HL-60 (cell line): ENCODE measurements at regions not wholly inside any gene's neighbourhood (a gene's known extent, or its start where the extent isn't known, plus 50 kb on each side); places are given as distances from the start of the nearest gene placed in this dataset.

Experiments
- DNase-seq, 2 experiments: peaks; one replicate each; pipeline ENCODE4 v3.0.0-alpha.2; 2010 to 2020; ENCODE audit warnings: low read depth in 1 of 2, low spot score in 1 of 2
- H3K27ac ChIP-seq: fragments of 250-450 bp; sonication (Bioruptor Pico); replicated peaks from 2 replicates; pipeline ENCODE4 v1.5.1; 2020; ENCODE audit warnings: mild to moderate bottlenecking, moderate library complexity
- H3K27me3 ChIP-seq: fragments of 250-450 bp; sonication (Bioruptor Pico); 2 replicates; pipeline ENCODE4 v1.5.1; 2021; ENCODE audit warnings: mild to moderate bottlenecking, moderate library complexity; ENCODE audit not compliant: insufficient read depth, poor library complexity, severe bottlenecking
- H3K4me3 ChIP-seq: replicated peaks from 2 replicates; pipeline ENCODE4 v1.5.1; 2011; ENCODE audit warnings: mild to moderate bottlenecking, control low read depth, low read length; ENCODE audit not compliant: insufficient read depth
- GABPA ChIP-seq: IDR thresholded peaks from 2 replicates; pipeline ENCODE4 v1.6.1; 2012; ENCODE audit warnings: low read depth
- POLR2AphosphoS5 ChIP-seq: IDR thresholded peaks from 2 replicates; pipeline ENCODE4 v1.6.1; 2012; ENCODE audit warnings: low read depth
- SPI1 ChIP-seq: IDR thresholded peaks from 2 replicates; pipeline ENCODE4 v1.6.1; 2012; ENCODE audit warnings: low read depth, mild to moderate bottlenecking, borderline replicate concordance
- TF ChIP-seq, protein P1 (sequence below): IDR thresholded peaks from 2 replicates; pipeline ENCODE4 v1.6.1; 2012; ENCODE audit warnings: low read depth; ENCODE audit not compliant: insufficient replicate concordance
- TF ChIP-seq, protein P2 (sequence below): IDR thresholded peaks from one replicate; pipeline ENCODE4 v1.5.1; 2011; ENCODE audit warnings: low read length, control low read depth, inconsistent platforms; ENCODE audit not compliant: insufficient read depth

- H3K4me3 ChIP-seq = no peak overlapping the region
- no peaks in the 10 kb centered on the region for H3K27me3 ChIP-seq
- DNase-seq = no peak
- TF ChIP-seq POLR2AphosphoS5 (no peak), SPI1 (no peak), GABPA (no peak)
- TF ChIP-seq, protein P1, sequence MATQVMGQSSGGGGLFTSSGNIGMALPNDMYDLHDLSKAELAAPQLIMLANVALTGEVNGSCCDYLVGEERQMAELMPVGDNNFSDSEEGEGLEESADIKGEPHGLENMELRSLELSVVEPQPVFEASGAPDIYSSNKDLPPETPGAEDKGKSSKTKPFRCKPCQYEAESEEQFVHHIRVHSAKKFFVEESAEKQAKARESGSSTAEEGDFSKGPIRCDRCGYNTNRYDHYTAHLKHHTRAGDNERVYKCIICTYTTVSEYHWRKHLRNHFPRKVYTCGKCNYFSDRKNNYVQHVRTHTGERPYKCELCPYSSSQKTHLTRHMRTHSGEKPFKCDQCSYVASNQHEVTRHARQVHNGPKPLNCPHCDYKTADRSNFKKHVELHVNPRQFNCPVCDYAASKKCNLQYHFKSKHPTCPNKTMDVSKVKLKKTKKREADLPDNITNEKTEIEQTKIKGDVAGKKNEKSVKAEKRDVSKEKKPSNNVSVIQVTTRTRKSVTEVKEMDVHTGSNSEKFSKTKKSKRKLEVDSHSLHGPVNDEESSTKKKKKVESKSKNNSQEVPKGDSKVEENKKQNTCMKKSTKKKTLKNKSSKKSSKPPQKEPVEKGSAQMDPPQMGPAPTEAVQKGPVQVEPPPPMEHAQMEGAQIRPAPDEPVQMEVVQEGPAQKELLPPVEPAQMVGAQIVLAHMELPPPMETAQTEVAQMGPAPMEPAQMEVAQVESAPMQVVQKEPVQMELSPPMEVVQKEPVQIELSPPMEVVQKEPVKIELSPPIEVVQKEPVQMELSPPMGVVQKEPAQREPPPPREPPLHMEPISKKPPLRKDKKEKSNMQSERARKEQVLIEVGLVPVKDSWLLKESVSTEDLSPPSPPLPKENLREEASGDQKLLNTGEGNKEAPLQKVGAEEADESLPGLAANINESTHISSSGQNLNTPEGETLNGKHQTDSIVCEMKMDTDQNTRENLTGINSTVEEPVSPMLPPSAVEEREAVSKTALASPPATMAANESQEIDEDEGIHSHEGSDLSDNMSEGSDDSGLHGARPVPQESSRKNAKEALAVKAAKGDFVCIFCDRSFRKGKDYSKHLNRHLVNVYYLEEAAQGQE = no peak
- TF ChIP-seq, protein P2, sequence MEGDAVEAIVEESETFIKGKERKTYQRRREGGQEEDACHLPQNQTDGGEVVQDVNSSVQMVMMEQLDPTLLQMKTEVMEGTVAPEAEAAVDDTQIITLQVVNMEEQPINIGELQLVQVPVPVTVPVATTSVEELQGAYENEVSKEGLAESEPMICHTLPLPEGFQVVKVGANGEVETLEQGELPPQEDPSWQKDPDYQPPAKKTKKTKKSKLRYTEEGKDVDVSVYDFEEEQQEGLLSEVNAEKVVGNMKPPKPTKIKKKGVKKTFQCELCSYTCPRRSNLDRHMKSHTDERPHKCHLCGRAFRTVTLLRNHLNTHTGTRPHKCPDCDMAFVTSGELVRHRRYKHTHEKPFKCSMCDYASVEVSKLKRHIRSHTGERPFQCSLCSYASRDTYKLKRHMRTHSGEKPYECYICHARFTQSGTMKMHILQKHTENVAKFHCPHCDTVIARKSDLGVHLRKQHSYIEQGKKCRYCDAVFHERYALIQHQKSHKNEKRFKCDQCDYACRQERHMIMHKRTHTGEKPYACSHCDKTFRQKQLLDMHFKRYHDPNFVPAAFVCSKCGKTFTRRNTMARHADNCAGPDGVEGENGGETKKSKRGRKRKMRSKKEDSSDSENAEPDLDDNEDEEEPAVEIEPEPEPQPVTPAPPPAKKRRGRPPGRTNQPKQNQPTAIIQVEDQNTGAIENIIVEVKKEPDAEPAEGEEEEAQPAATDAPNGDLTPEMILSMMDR = no peak
- H3K27ac ChIP-seq = no peak overlapping the region
Observed at GRCh38 chr14:56745097-56745496, 65.2 kb downstream of the OTX2 start.

GRCh38 chr14:56744016-56744415, 66.3 kb downstream of the OTX2 start:
- no peak overlapping the region for H3K4me3 ChIP-seq
- TF ChIP-seq, protein P1 = no peak
- no peak overlapping the region for H3K27ac ChIP-seq
- H3K27me3 ChIP-seq = no peaks in the 10 kb centered on the region
- no peak for DNase-seq

- Histone ChIP-seq H3K27ac (no peak overlapping the region), H3K4me3 (no peak overlapping the region)
- no peak for TF ChIP-seq SPI1
- no peak for TF ChIP-seq POLR2AphosphoS5
- no peak for TF ChIP-seq GABPA
- TF ChIP-seq, protein P2 = no peak
- TF ChIP-seq, protein P1 = no peak
Observed at GRCh38 chr14:56742391-56742878, 67.8 kb downstream of the OTX2 start.

More at GRCh38 chr14:56742391-56742878, 67.8 kb downstream of the OTX2 start:
- H3K27me3 ChIP-seq = peaks cover 3% of the 10 kb centered on the region
- DNase-seq = no peak
